Activated CD4-positive, alpha-beta memory T cell treated with anti-CD3 and anti-CD28 coated beads, Interleukin-2, amount 10 ng/mL, durations not matched to agents 7 days and 5 days (primary cell): ENCODE measurements at regions not wholly inside any gene's neighbourhood (a gene's known extent, or its start where the extent isn't known, plus 50 kb on each side); places are given as distances from the start of the nearest gene placed in this dataset.

ENCODE experiments used
- CTCF ChIA-PET: fragments of 350-600 bp; sonication (Branson Sonifier 250); formaldehyde crosslinking; loops from one replicate; lab custom pipeline; 2021; ENCODE audit warnings: antibody characterized with exemption, inconsistent platforms; lab: Charles Lee
- POLR2A ChIA-PET: fragments of 350-600 bp; sonication (Branson Sonifier 250); formaldehyde crosslinking; loops from one replicate; lab custom pipeline; 2021; ENCODE audit warnings: antibody characterized with exemption; lab: Charles Lee
- DNase-seq: peaks from one replicate; pipeline ENCODE4 v3.0.0-alpha.2; 2020
- H3K27ac Mint-ChIP-seq: one replicate; pipeline ENCODE4 v1.8.0; 2021; ENCODE audit warnings: mild to moderate bottlenecking, mixed read lengths
- H3K27me3 Mint-ChIP-seq: one replicate; pipeline ENCODE4 v1.8.0; 2021; ENCODE audit warnings: mixed read lengths
- H3K36me3 Mint-ChIP-seq: one replicate; pipeline ENCODE4 v1.8.0; 2021; ENCODE audit warnings: low read depth, mixed read lengths
- H3K4me1 Mint-ChIP-seq: one replicate; pipeline ENCODE4 v1.8.0; 2021; ENCODE audit warnings: mixed read lengths
- H3K4me3 Mint-ChIP-seq: one replicate; pipeline ENCODE4 v1.8.0; 2021; ENCODE audit warnings: mild to moderate bottlenecking, mixed read lengths
- H3K9me3 Mint-ChIP-seq: one replicate; pipeline ENCODE4 v1.8.0; 2021; ENCODE audit warnings: mixed read lengths

DNA sequence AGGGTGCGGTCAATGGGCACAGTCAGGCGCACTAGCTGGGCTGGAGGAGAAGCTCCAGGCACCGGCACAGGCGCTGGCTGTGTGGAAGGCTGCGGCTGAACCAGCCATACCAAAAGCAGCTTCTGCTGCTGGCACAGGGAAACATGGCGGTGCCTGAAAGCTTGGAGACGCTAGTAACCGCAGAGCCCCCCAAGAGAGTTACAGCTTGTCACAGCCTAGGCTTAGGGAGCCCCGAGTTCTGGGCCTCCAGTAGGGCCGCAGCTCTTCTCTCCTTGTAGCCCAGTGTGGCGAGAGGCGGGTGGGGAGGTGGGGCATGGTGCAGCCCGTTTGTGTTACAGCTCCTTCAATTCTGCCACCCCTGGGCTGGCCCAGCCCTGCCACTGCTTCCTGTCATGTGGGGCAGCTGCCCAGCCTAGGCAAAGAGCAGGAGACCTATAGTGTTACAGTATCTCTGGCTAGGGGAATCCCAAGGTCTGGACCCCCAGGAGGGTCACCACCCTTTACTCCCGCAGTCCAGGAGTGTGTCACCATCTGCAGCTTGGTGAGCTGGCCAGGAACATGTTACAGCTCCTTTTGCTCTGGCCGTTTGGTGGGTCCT is 58.6 kb upstream of the MANEA start:
- H3K27ac Mint-ChIP-seq, result no peak overlapping the region
- no peak for DNase-seq
- H3K36me3 Mint-ChIP-seq, result no peaks in the 10 kb centered on the region
- H3K9me3 Mint-ChIP-seq, result no peaks in the 10 kb centered on the region
- no peak overlapping the region for H3K4me3 Mint-ChIP-seq
- no peaks in the 10 kb centered on the region for H3K27me3 Mint-ChIP-seq
- H3K4me1 Mint-ChIP-seq, result no peaks in the 10 kb centered on the region
- CTCF ChIA-PET, result no interaction called here
- POLR2A ChIA-PET, result no interaction called here

DNA sequence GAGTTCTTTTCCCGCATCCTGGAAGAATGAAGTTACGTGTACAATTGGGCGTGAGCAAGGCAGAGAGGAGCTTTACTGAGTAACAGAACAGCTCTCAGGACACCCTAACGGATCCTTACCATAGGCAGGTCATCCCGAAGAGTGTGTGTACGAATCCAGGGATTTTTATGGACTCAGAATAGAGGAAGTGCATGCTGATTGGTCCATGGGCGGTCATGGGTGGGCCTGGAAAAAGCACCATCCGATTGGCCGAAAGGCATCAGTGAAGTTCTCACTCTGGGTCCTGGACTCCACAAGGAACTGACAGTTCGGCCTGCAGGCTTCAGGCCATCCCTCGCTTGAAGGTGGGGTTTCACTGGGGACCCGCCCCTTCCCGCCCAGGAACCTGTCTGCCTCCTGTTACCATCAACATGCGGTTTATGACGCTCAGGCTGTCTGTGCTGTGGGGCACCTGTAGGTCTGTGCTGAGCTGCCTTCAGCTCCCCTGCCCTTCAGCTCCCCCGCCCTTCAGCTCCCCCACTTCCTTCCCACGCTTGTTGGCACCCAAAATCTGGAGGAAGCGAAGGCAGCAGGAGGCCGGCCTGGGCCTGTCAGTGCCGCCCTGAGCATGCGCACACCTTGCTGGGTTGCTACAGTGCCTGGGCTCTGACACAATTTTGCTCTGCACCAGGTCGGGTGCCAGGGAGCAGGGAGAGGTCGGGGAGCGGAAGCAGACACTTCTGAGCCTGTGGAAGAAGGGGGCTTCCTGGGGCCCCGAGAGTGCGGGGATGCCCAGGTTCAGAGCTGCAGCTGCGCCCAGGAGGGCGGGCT is 57.9 kb upstream of the MANEA start:
- ChIA-PET POLR2A (no interaction called here), CTCF (no interaction called here)
- Mint-ChIP-seq H3K27ac (no peak overlapping the region), H3K36me3 (no peaks in the 10 kb centered on the region), H3K4me3 (no peak overlapping the region), H3K27me3 (no peaks in the 10 kb centered on the region), H3K9me3 (no peaks in the 10 kb centered on the region), H3K4me1 (no peaks in the 10 kb centered on the region)
- no peak for DNase-seq

DNA sequence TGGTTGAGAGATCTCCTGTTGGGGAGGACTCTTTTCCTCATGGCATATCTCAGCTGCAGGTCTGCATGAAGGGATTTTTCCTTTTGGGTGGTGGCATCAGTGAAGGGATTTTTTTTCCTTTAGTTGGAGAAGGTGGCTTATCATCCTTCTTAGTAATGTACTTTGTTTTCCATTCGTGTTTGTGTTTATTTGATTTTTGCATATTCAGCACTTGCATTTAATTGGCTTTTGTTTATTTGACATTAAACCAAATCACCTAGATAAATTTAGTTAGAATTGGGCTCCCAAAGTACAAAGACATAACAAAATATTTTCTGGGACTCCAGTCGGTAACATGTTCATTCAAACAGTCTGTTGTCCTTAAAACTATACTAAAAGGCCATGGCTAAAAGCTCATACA is 56.2 kb upstream of the MANEA start:
- H3K27ac Mint-ChIP-seq, result no peak overlapping the region
- no peaks in the 10 kb centered on the region for H3K4me1 Mint-ChIP-seq
- DNase-seq, result no peak
- no peaks in the 10 kb centered on the region for H3K36me3 Mint-ChIP-seq
- POLR2A ChIA-PET, result no interaction called here
- no peak overlapping the region for H3K4me3 Mint-ChIP-seq
- H3K9me3 Mint-ChIP-seq, result peaks cover 2% of the 10 kb centered on the region
- CTCF ChIA-PET, result no interaction called here
- no peaks in the 10 kb centered on the region for H3K27me3 Mint-ChIP-seq
